ENCODE measurements at regions not wholly inside any gene's neighbourhood (a gene's known extent, or its start where the extent isn't known, plus 50 kb on each side); places are given as distances from the start of the nearest gene placed in this dataset.

- TF ChIP-seq CTCF (IDR thresholded peaks at IDR 0.05) = no peak
- Histone ChIP-seq H3K27ac (no peak overlapping the region), H3K4me3 (no peak overlapping the region), H3K36me3 (no peaks in the 10 kb centered on the region), H3K27me3 (no peaks in the 10 kb centered on the region), H3K4me1 (no peaks in the 10 kb centered on the region), H3K9me3 (no peaks in the 10 kb centered on the region)
- FAIRE-seq = no peak
- no peak for DNase-seq
- WGBS, 2 donors = 72 to 76% methylated on average over 12 of the region's 12 CpGs
- no peak for ATAC-seq
- intact Hi-C loops (cut with DNase I) = no loop called here
Measured at GRCh38 chr2:142649581-142649980, 227.9 kb upstream of the KYNU start.

- ATAC-seq (no peak), DNase-seq (no peak), FAIRE-seq (no peak)
- H3K27ac ChIP-seq = no peak overlapping the region
- no peak for TF ChIP-seq CTCF (IDR thresholded peaks at IDR 0.05)
- no peaks in the 10 kb centered on the region for H3K9me3 ChIP-seq
- H3K36me3 ChIP-seq = no peaks in the 10 kb centered on the region
- no peaks in the 10 kb centered on the region for H3K27me3 ChIP-seq
- H3K4me1 ChIP-seq = peaks cover 0 to 5% (median 0%) of the 10 kb centered on the region in 3 donors
- WGBS, 2 donors = 69 to 84% methylated on average over 2 of the region's 2 CpGs
- no peak overlapping the region for H3K4me3 ChIP-seq
- intact Hi-C loops (cut with DNase I) = no loop called here
Measured at GRCh38 chr2:142642650-142643049, 234.8 kb upstream of the KYNU start.

- intact Hi-C loops (cut with DNase I) = no loop called here
- no peaks in the 10 kb centered on the region for H3K9me3 ChIP-seq
- WGBS, 2 donors = 18 to 38% methylated on average over 1 of the region's 1 CpG
- TF ChIP-seq CTCF (IDR thresholded peaks at IDR 0.05) = no peak
- ATAC-seq = peak in 3 of 4 donors; percentile 41 to 69 (median 45)
- H3K4me3 ChIP-seq = no peak overlapping the region
- no peaks in the 10 kb centered on the region for H3K36me3 ChIP-seq
- no peaks in the 10 kb centered on the region for H3K27me3 ChIP-seq
- no peak for FAIRE-seq
- no peak for DNase-seq
- H3K4me1 ChIP-seq = no peaks in the 10 kb centered on the region
- H3K27ac ChIP-seq = no peak overlapping the region
Measured at GRCh38 chr2:142629193-142629592, 248.3 kb upstream of the KYNU start.

- 40 to 51% methylated on average over 2 of the region's 2 CpGs for WGBS, 2 donors
- DNase-seq = no peak
Measured at GRCh38 chr2:142621287-142621686, 256.2 kb upstream of the KYNU start.

GRCh38 chr2:142617461-142617860, 260.0 kb upstream of the KYNU start:
- Histone ChIP-seq H3K4me1 (no peaks in the 10 kb centered on the region), H3K36me3 (no peaks in the 10 kb centered on the region), H3K27ac (no peak overlapping the region), H3K4me3 (no peak overlapping the region), H3K27me3 (no peaks in the 10 kb centered on the region), H3K9me3 (no peaks in the 10 kb centered on the region)
- intact Hi-C loops (cut with DNase I) = no loop called here
- DNase-seq (no peak), FAIRE-seq (no peak), ATAC-seq (no peak)
- WGBS, 2 donors = 73 to 75% methylated on average over 1 of the region's 1 CpG
- no peak for TF ChIP-seq CTCF (IDR thresholded peaks at IDR 0.05)

More at GRCh38 chr2:142621287-142621686, 256.2 kb upstream of the KYNU start:
- no peaks in the 10 kb centered on the region for H3K9me3 ChIP-seq
- H3K27me3 ChIP-seq = no peaks in the 10 kb centered on the region
- TF ChIP-seq CTCF (IDR thresholded peaks at IDR 0.05) = no peak
- intact Hi-C loops (cut with DNase I) = no loop called here
- no peaks in the 10 kb centered on the region for H3K36me3 ChIP-seq
- no peak overlapping the region for H3K27ac ChIP-seq
- H3K4me1 ChIP-seq = no peaks in the 10 kb centered on the region
- no peak for FAIRE-seq
- H3K4me3 ChIP-seq = no peak overlapping the region
- ATAC-seq = no peak
